Stimulated activated naive CD8-positive, alpha-beta T cell treated with anti-CD3 and anti-CD28 coated beads, Interleukin-15, amount 100 ng/mL, for 72 hours (primary cell): ENCODE measurements at regions not wholly inside any gene's neighbourhood (a gene's known extent, or its start where the extent isn't known, plus 50 kb on each side); places are given as distances from the start of the nearest gene placed in this dataset.
A peak's percentile ranks its signal among the peaks of the same experiment; 100 is the strongest.

Experiments
- ATAC-seq: fragments of 150-1000 bp; cut with Tn5 transposase; 2 replicates; pipeline ENCODE4 v1.10.0; 2021; ENCODE audit warnings: mild to moderate bottlenecking, moderate library complexity
- DNase-seq, 2 donors: peaks; one replicate each; pipeline ENCODE4 v3.0.0; 2021 to 2022
- H3K27ac Mint-ChIP-seq, 2 donors: one replicate each; pipeline ENCODE4 v1.8.0; 2022; ENCODE audit warnings: mild to moderate bottlenecking in 2 of 2, mixed read lengths in 2 of 2, moderate library complexity in 2 of 2
- H3K27me3 Mint-ChIP-seq: one replicate; pipeline ENCODE4 v1.8.0; 2022; ENCODE audit warnings: mixed read lengths
- H3K4me1 Mint-ChIP-seq: one replicate; pipeline ENCODE4 v1.8.0; 2022; ENCODE audit warnings: mild to moderate bottlenecking, mixed read lengths
- H3K4me3 Mint-ChIP-seq, 2 donors: one replicate each; pipeline ENCODE4 v1.8.0; 2022; ENCODE audit warnings: mild to moderate bottlenecking in 2 of 2, mixed read lengths in 2 of 2, moderate library complexity in 1 of 2
- H3K9me3 Mint-ChIP-seq, 2 donors: one replicate each; pipeline ENCODE4 v1.8.0; 2022; ENCODE audit warnings: mixed read lengths in 2 of 2

GRCh38 chr2:239530749-239531316 is 130.0 kb upstream of the HDAC4 start:
- Mint-ChIP-seq H3K4me3 (no peak overlapping the region), H3K9me3 (peaks cover 0 to 6% of the 10 kb centered on the region in 2 donors), H3K27ac (no peak overlapping the region), H3K4me1 (no peaks in the 10 kb centered on the region), H3K27me3 (peaks cover 5% of the 10 kb centered on the region)
- DNase-seq (no peak), ATAC-seq (no peak)

GRCh38 chr2:239529313-239530015 is 128.6 kb upstream of the HDAC4 start:
- Mint-ChIP-seq H3K4me3 (no peak overlapping the region), H3K9me3 (no peaks in the 10 kb centered on the region), H3K27me3 (no peaks in the 10 kb centered on the region), H3K4me1 (no peaks in the 10 kb centered on the region), H3K27ac (peak overlapping the region in 1 of 2 donors; percentile 76)
- DNase-seq (no peak), ATAC-seq (no peak)

- H3K9me3 Mint-ChIP-seq: no peaks in the 10 kb centered on the region
- H3K27ac Mint-ChIP-seq: no peak overlapping the region
- no peaks in the 10 kb centered on the region for H3K4me1 Mint-ChIP-seq
- no peaks in the 10 kb centered on the region for H3K27me3 Mint-ChIP-seq
- no peak overlapping the region for H3K4me3 Mint-ChIP-seq
- ATAC-seq (no peak), DNase-seq (no peak)
These were observed 128.1 kb upstream of the HDAC4 start for GRCh38 chr2:239528883-239529282.

GRCh38 chr2:239528146-239528545 is 127.3 kb upstream of the HDAC4 start:
- no peak overlapping the region for H3K27ac Mint-ChIP-seq
- no peaks in the 10 kb centered on the region for H3K27me3 Mint-ChIP-seq
- DNase-seq: no peak
- no peak for ATAC-seq
- no peaks in the 10 kb centered on the region for H3K4me1 Mint-ChIP-seq
- H3K4me3 Mint-ChIP-seq: no peak overlapping the region
- no peaks in the 10 kb centered on the region for H3K9me3 Mint-ChIP-seq

- Mint-ChIP-seq H3K9me3 (no peaks in the 10 kb centered on the region), H3K27me3 (no peaks in the 10 kb centered on the region), H3K4me3 (no peak overlapping the region), H3K4me1 (no peaks in the 10 kb centered on the region), H3K27ac (no peak overlapping the region)
- no peak for DNase-seq
- ATAC-seq: no peak
These were observed 126.0 kb upstream of the HDAC4 start for GRCh38 chr2:239526666-239527415.

- Mint-ChIP-seq H3K9me3 (no peaks in the 10 kb centered on the region), H3K27ac (no peak overlapping the region), H3K4me3 (no peak overlapping the region), H3K27me3 (no peaks in the 10 kb centered on the region), H3K4me1 (no peaks in the 10 kb centered on the region)
- DNase-seq (no peak), ATAC-seq (no peak)
These were observed 125.2 kb upstream of the HDAC4 start for GRCh38 chr2:239526038-239526437.

- Mint-ChIP-seq H3K27me3 (no peaks in the 10 kb centered on the region), H3K9me3 (no peaks in the 10 kb centered on the region), H3K27ac (no peak overlapping the region), H3K4me3 (no peak overlapping the region), H3K4me1 (peaks cover 6% of the 10 kb centered on the region)
- ATAC-seq: no peak
- no peak for DNase-seq
These were observed 123.1 kb upstream of the HDAC4 start for GRCh38 chr2:239523954-239524330.

GRCh38 chr2:239523147-239523953 is 122.5 kb upstream of the HDAC4 start:
- no peak overlapping the region for H3K27ac Mint-ChIP-seq
- no peak overlapping the region for H3K4me3 Mint-ChIP-seq
- no peak for DNase-seq
- no peak for ATAC-seq
- H3K9me3 Mint-ChIP-seq: no peaks in the 10 kb centered on the region
- no peaks in the 10 kb centered on the region for H3K27me3 Mint-ChIP-seq
- H3K4me1 Mint-ChIP-seq: peaks cover 8% of the 10 kb centered on the region

GRCh38 chr2:239522740-239523119 is 121.9 kb upstream of the HDAC4 start:
- H3K4me1 Mint-ChIP-seq: peaks cover 8% of the 10 kb centered on the region
- H3K27me3 Mint-ChIP-seq: no peaks in the 10 kb centered on the region
- ATAC-seq: no peak
- DNase-seq: no peak
- no peak overlapping the region for H3K4me3 Mint-ChIP-seq
- H3K27ac Mint-ChIP-seq: no peak overlapping the region
- H3K9me3 Mint-ChIP-seq: no peaks in the 10 kb centered on the region

- H3K9me3 Mint-ChIP-seq: no peaks in the 10 kb centered on the region
- DNase-seq: no peak
- ATAC-seq: no peak
- peaks cover 8% of the 10 kb centered on the region for H3K4me1 Mint-ChIP-seq
- H3K4me3 Mint-ChIP-seq: no peak overlapping the region
- H3K27me3 Mint-ChIP-seq: no peaks in the 10 kb centered on the region
- H3K27ac Mint-ChIP-seq: no peak overlapping the region
These were observed 121.4 kb upstream of the HDAC4 start for GRCh38 chr2:239522002-239522739.

- no peak overlapping the region for H3K27ac Mint-ChIP-seq
- no peaks in the 10 kb centered on the region for H3K9me3 Mint-ChIP-seq
These were observed 120.6 kb upstream of the HDAC4 start for GRCh38 chr2:239521518-239521815.

GRCh38 chr2:239520811-239521517 is 120.1 kb upstream of the HDAC4 start:
- Mint-ChIP-seq H3K9me3 (no peaks in the 10 kb centered on the region), H3K4me3 (no peak overlapping the region), H3K27me3 (no peaks in the 10 kb centered on the region), H3K27ac (no peak overlapping the region), H3K4me1 (peaks cover 8% of the 10 kb centered on the region)
- DNase-seq (no peak), ATAC-seq (no peak)

More at GRCh38 chr2:239521518-239521815, 120.6 kb upstream of the HDAC4 start:
- DNase-seq: no peak
- H3K27me3 Mint-ChIP-seq: no peaks in the 10 kb centered on the region
- H3K4me3 Mint-ChIP-seq: no peak overlapping the region
- ATAC-seq: no peak
- H3K4me1 Mint-ChIP-seq: peaks cover 8% of the 10 kb centered on the region

GRCh38 chr2:239519921-239520585 is 119.2 kb upstream of the HDAC4 start:
- no peak for ATAC-seq
- Mint-ChIP-seq H3K4me1 (peaks cover 8% of the 10 kb centered on the region), H3K27ac (no peak overlapping the region), H3K4me3 (no peak overlapping the region), H3K27me3 (no peaks in the 10 kb centered on the region), H3K9me3 (no peaks in the 10 kb centered on the region)
- DNase-seq: no peak

- peaks cover 8% of the 10 kb centered on the region for H3K4me1 Mint-ChIP-seq
- H3K9me3 Mint-ChIP-seq: no peaks in the 10 kb centered on the region
- ATAC-seq (no peak), DNase-seq (no peak)
- no peak overlapping the region for H3K27ac Mint-ChIP-seq
- no peak overlapping the region for H3K4me3 Mint-ChIP-seq
- no peaks in the 10 kb centered on the region for H3K27me3 Mint-ChIP-seq
These were observed 118.5 kb upstream of the HDAC4 start for GRCh38 chr2:239519089-239519920.
